ENCODE measurements at regions not wholly inside any gene's neighbourhood (a gene's known extent, or its start where the extent isn't known, plus 50 kb on each side); places are given as distances from the start of the nearest gene placed in this dataset.

DNA sequence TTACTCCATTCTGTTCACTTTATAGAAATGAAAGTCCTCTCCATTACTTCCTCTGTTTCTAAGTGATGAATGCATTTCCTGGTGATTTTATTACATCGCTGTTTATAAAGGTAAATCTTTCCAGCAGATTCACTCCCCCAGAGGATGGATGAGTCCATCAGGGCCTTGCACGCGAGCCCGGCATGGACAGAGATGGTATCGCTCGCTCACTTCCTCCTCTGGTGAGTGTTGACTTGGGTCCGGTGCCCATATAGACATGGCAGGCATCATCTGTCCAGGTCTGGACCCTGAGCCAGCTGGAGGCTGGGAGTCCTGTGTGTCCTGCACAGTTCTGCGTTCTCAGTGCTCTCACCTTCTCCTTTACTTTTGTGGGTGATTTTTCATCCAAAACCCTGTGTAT, 733.6 kb upstream of the SALL3 start:
- intact Hi-C loops (cut with DNase I): no loop called here
- no peak overlapping the region for H3K27ac ChIP-seq
- no peak for DNase-seq
- H3K4me3 ChIP-seq: no peak overlapping the region
- TF ChIP-seq, protein P1, sequence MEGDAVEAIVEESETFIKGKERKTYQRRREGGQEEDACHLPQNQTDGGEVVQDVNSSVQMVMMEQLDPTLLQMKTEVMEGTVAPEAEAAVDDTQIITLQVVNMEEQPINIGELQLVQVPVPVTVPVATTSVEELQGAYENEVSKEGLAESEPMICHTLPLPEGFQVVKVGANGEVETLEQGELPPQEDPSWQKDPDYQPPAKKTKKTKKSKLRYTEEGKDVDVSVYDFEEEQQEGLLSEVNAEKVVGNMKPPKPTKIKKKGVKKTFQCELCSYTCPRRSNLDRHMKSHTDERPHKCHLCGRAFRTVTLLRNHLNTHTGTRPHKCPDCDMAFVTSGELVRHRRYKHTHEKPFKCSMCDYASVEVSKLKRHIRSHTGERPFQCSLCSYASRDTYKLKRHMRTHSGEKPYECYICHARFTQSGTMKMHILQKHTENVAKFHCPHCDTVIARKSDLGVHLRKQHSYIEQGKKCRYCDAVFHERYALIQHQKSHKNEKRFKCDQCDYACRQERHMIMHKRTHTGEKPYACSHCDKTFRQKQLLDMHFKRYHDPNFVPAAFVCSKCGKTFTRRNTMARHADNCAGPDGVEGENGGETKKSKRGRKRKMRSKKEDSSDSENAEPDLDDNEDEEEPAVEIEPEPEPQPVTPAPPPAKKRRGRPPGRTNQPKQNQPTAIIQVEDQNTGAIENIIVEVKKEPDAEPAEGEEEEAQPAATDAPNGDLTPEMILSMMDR (IDR thresholded peaks at IDR 0.05): no peak
- peaks cover 0 to 13% of the 10 kb centered on the region in 2 donors for H3K27me3 ChIP-seq
- H3K4me1 ChIP-seq: peaks cover 0 to 6% of the 10 kb centered on the region in 2 donors
- H3K36me3 ChIP-seq: no peaks in the 10 kb centered on the region
- no peak for ATAC-seq
- H3K9me3 ChIP-seq: no peaks in the 10 kb centered on the region

- no peak for DNase-seq
- Histone ChIP-seq H3K4me3 (no peak overlapping the region), H3K27me3 (peaks cover 0 to 13% of the 10 kb centered on the region in 2 donors), H3K36me3 (no peaks in the 10 kb centered on the region), H3K27ac (no peak overlapping the region), H3K9me3 (no peaks in the 10 kb centered on the region), H3K4me1 (peaks cover 0 to 6% of the 10 kb centered on the region in 2 donors)
- no peak for ATAC-seq
- TF ChIP-seq, protein P1 (IDR thresholded peaks at IDR 0.05): no peak
- intact Hi-C loops (cut with DNase I): no loop called here
Measured at GRCh38 chr18:78246588-78246987, 733.0 kb upstream of the SALL3 start.

DNA sequence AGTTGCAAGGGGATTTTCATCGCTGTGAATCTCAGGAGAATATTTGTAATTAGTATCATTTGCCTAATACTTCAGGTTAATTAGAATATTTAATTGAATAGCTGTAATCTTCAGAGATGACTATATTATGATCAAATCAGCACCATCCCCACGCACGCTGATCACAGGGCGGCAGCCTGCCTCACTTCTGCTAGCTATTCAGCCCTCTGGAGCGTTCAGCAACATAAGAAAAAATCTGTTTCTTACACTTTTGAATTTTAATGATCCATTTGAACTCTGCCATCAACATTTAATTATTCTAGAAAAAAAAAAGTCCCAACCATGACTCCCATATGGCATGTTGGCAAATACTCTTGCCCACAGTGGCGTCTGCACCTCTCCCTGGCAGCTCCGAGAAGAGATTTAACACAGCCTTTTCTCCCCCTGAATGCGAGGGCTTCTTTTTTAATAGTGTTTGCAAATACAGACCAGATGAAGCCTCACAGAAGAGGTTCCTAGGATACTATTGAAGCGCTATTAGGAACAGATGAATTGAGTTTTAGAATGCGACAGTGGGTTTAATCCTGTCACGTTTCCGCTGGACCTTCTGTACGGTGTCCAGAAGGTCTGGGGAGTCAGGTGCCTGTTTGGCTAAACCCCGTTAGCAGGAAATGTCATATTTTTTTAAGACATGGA, 731.9 kb upstream of the SALL3 start:
- ATAC-seq (no peak), DNase-seq (no peak)
- TF ChIP-seq, protein P1 (IDR thresholded peaks at IDR 0.05): no peak
- Histone ChIP-seq H3K27me3 (peaks cover 0 to 13% of the 10 kb centered on the region in 2 donors), H3K4me3 (no peak overlapping the region), H3K36me3 (no peaks in the 10 kb centered on the region), H3K9me3 (no peaks in the 10 kb centered on the region), H3K4me1 (no peaks in the 10 kb centered on the region), H3K27ac (no peak overlapping the region)
- intact Hi-C loops (cut with DNase I): no loop called here

DNA sequence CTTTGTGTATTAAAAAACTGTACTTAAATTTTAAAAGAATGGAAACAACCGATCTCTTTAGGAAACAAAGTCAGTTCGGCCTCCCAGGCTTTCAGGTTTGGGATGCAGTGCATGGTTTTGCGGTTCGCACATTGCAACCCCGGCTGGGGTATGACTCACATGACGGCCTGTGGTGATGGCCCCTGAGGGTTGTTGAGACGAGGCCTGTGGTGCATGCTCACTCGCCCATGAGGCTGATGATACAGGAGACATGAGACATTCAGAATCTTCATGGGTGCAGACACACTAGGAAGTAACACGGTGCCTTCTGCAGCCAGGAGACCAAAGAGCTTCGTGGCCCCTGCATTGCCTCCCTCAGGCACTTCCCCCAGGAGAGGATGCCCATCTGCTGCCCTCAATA, 724.6 kb upstream of the SALL3 start:
- intact Hi-C loops (cut with DNase I): no loop called here
- Histone ChIP-seq H3K4me1 (no peaks in the 10 kb centered on the region), H3K9me3 (no peaks in the 10 kb centered on the region), H3K27me3 (no peaks in the 10 kb centered on the region), H3K4me3 (no peak overlapping the region), H3K27ac (no peak overlapping the region), H3K36me3 (no peaks in the 10 kb centered on the region)
- TF ChIP-seq, protein P1 (IDR thresholded peaks at IDR 0.05): no peak
- ATAC-seq (no peak), DNase-seq (no peak)

- no peak overlapping the region for H3K4me3 ChIP-seq
- no peaks in the 10 kb centered on the region for H3K4me1 ChIP-seq
- H3K27ac ChIP-seq: no peak overlapping the region
- no peak for ATAC-seq
- no peaks in the 10 kb centered on the region for H3K36me3 ChIP-seq
- TF ChIP-seq, protein P1 (IDR thresholded peaks at IDR 0.05): no peak
- H3K27me3 ChIP-seq: no peaks in the 10 kb centered on the region
- no peak for DNase-seq
- intact Hi-C loops (cut with DNase I): loop anchor here in 1 of 2 donors (10.0 kb wide), 1 partner anchor 56 kb away; no protein-coding TSS in a partner anchor
- peaks cover 1 to 5% of the 10 kb centered on the region in 2 donors for H3K9me3 ChIP-seq
Measured at GRCh38 chr18:78268226-78268988, 711.2 kb upstream of the SALL3 start.

All from left lung (tissue), 4 donors.